Left renal cortex interstitium (tissue), 4 donors: ENCODE measurements at regions not wholly inside any gene's neighbourhood (a gene's known extent, or its start where the extent isn't known, plus 50 kb on each side); places are given as distances from the start of the nearest gene placed in this dataset.
A peak's percentile ranks its signal among the peaks of the same experiment; 100 is the strongest.

Source experiments
- DNase-seq, 4 donors: peaks; one replicate each; pipeline ENCODE4 v3.0.0-alpha.2; 2013; ENCODE audit warnings: low read depth in 4 of 4, low spot score in 2 of 4, missing footprints in 1 of 4

DNA sequence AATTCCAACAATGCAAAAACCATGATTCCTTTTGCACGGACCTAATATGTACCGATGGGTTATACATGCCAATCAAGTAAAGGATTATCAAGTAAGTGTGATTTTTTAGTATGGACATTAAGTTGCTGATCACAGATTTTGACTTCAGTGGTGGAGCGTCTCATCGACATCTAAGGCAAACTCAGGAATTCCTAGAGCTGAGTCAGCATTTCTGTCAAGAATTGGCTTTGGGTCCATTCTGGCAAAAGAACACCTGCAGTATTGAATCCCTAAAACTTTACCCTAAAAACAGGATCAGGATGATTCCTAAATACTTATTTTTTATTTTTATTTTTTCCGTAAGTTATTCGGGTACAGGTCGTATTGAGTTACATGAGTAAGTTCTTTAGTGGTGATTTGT is 83.6 kb downstream of the HPGD start:
- no peak for DNase-seq

DNA sequence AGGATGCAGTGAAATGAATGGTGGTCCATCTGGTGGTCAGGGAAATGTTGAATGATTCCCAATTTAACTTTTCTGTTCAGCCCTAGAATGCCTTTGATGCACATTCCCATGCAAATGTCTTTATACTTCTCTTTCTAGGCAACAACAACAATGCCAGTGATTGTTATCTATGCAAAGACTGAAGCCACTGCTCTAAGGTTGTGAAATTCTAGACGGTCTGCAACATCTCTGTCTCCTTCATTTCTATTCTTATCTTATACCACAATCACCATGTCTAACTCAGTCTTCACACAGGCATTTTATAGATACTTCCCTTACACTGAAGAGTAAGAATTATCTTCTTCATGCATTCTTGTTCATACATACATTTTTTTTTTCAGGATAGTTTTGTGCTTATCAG is 84.5 kb downstream of the HPGD start:
- DNase-seq: no peak

DNA sequence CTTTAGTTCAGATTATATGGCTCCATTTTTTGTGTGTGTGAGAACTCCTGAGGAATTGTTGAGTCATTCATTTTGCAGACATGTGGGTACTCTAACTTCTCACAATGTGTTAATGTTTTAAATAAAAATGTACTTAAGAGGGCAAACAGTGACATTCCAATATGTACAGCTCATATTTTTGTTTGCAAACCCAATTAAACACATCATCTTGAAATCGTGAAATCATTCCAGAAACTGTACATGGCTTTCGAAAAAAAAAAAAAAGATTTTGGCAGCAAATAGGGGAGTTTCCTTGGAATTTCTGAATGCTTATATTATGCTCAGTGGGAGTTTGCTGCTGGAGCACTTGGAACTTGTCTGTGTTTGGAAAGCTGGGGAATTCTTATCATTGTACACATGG is 85.0 kb downstream of the HPGD start:
- no peak for DNase-seq

GRCh38 chr4:174436377-174436776 is 85.9 kb downstream of the HPGD start:
- DNase-seq: no peak

DNA sequence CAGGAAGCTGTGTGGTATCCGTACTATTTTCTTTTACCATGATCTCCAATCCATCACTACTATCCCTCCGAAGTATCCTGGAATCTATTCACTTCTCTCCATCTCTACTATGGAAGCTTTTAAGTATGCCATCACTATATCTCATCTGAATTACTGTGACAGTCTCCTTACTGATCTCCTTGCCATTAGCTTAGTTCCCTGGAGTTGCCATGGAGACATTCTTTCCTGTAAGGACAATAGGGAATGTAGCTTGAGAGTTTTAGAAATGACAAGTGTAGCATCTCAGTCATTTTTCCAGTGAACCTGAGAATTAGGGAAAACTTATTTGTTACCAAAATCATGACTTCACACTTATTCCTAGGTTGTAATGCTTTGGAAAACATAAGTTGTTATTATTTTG is 86.3 kb downstream of the HPGD start:
- DNase-seq: no peak

DNA sequence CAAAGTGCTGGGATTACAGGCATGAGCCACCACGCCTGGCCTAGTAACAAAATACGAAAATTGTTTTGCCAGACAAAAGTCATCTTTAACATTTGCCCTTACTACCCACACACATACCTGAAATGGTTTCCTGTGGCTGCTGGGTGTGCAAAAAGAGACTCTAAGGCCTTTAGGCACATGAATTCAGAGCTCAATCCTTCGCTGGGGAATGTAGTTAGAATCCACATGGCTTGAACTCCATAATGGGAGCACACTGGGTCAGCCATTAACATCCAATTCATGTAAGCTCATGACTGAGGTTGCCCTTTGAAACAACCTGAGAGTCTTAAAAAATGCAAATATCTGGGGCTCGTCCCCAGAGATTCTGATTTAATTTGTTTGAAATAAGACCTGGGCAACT is 87.8 kb downstream of the HPGD start:
- DNase-seq: no peak

- DNase-seq: no peak
These were observed 91.7 kb downstream of the HPGD start for GRCh38 chr4:174430576-174430975.

DNA sequence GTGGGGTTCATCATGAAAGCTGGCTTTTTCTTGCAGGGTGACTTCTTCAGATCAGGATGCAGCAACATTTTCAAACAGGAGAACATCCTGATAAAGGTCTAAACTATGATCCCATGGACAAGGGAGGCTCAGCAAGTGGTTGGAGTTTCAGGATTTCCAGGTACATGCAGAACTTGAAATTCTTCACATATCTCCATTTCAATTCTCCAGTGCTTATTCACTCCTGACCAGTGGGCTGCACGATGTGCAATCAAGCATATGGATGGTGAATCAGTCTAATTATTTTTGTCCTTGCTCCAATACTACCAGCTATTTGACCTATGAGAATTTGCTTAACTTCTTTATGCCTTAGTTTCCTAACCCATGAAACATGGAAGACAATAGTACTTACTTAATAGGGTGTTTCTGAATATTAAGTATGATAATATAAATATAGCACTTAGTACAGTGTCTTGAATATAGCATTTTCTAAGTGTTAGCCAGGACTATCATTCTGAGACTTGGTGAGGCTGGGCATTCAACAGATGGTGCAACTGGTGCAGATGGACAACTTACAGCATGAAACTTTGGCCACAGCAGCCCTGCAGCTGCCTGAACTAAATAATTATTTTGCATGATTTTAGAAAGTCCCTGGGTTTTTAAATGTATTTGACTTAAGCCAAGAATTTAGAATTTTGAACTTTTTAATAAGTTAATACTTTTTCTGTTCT is 92.4 kb downstream of the HPGD start:
- DNase-seq: no peak

DNA sequence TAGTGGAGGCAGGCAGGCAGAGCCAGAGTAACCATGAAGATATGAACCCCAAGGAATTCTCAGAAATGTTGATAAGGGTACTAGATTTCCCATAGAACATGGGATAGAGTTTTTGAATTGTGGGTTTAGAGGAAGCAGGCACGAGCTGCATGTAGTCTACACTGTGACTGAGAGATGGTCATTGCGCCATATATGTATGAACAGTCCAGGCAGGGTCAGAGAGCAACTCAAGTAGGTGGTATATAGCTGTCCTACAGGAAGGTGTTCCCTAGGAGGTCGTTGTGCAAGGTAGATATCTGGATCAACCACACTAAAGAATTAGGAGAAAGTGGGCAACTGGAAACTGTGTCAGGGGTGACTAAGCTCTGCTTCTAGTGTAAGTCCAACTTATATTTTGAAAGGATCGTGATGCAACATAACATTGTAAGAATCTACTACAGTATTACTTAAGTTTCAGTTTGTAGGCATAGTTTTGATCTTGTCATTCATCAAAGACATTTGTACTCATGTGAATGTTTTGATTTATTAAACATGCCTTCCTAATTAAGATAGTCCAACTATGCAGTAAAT is 94.6 kb downstream of the HPGD start:
- no peak for DNase-seq

DNA sequence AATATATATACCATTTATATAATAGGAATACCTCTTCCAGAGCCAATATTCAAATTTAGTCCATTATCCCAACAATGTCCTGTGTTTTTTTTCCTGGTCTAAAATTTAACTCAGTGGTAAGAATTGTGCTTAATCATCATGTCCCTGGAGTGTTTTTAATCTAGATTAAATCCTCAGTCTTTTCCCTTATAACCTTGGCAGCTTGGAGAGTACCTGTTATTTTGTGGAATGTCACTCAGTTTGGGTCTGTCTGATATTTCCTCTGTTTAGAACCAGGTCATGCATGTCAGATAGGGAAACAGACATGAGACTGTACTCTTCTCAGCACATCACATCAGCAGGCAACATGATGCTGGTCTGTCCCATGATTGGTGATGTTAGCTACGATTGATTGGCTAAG is 96.6 kb downstream of the HPGD start:
- no peak for DNase-seq

- DNase-seq: peak in 1 of 4 donors; percentile 6
These were observed 98.9 kb downstream of the HPGD start for GRCh38 chr4:174423257-174423944.

GRCh38 chr4:174422893-174423256 is 99.4 kb downstream of the HPGD start:
- DNase-seq: no peak

DNA sequence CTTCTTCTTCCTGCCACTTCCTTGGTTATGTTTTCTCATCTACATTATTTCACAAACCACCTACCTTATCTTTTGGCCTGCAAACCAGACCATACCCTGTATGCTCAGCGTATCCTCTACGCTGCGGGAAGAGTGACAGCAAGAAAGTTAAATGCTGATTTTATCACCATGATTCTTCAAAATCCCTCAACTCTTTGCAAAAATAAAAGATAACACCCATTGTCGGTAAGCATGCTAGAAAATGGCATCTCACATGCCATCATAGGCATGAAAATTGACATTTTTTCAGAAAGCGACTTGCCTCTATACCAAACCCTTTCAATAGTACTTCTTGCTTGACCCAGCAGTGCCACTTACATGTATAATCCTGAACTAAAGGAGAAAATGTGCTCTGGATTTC is 102.0 kb downstream of the HPGD start:
- no peak for DNase-seq

DNA sequence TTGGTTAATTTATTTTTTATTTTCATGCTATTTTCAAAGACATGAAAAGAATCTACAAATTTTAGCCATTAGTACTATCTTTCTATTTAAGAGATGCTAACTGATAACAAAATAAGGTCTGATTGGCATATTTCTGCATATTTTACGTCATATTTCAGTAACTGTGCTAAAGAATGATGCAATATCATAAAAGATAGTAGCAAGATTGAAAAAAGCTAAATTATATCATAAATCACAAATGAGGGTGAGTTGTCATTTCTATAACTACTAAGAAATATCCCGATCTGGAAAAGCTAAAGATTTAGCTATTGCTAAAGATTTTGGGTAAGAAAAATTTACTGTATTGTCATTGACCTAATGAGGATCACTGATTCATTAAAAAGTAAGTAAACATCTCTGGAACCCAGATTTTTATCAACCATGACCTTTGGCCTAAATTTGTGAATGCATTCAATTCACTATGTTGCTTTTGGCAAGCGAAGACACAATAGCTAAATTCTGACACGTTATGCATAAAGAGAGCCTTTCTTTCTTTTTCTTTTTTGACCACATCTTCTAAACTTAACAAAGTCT is 103.6 kb downstream of the HPGD start:
- DNase-seq: no peak

DNA sequence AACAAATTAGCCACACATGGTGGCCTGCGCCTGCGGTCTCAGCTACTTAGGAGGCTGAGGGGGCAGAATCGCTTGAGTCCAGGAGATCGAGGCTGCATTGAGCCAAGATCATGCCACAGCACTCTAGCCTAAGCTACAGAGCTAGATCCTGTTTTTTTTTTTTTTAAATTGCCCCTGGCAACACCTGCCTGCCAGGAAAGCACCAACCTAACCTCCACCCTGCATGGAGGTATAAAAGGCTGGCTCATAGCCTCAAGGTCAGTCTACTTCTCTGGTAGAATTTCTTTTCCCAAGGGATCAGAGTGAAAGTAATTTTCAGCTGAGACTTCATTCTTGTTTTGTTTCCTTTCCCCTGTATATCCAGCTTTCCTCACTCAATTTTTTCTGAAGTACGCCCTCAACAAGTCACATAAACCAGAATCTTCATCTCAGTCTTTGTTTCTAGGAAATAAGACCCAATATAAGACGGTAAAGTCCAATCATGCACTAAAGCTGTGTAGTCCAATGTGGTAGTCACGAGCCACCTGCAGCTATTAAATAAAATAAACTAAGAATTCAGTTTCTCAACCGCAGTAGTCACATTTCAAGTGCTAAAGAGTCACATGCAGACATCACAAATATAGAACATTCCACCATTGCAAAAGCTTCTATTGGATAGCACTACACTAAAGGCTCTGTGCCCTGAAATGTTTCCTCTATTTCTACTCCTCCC is 113.3 kb downstream of the HPGD start:
- no peak for DNase-seq

DNA sequence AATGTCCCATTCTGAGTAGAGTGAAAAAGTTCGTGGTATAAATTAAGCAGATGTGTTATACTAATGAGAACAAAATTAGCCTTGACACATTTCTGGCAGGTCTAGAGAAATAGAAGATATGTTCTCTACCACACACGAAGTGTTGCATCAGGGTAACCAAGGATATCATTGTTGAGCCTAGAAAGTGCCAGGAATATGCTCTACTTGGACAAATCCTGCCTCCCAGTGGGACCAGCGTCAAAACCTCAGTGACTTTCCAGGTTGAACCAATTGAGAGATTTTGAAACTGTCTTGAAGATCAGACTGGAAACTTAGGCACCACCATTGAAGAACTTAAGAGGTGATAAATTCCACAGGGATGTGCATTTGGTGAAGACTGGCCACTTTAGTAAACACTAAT is 115.9 kb downstream of the HPGD start:
- no peak for DNase-seq

- DNase-seq: no peak
These were observed 116.4 kb downstream of the HPGD start for GRCh38 chr4:174405923-174406322.

- no peak for DNase-seq
These were observed 117.6 kb downstream of the HPGD start for GRCh38 chr4:174404677-174405076.

- DNase-seq: no peak
These were observed 119.1 kb downstream of the HPGD start for GRCh38 chr4:174403177-174403543.

DNA sequence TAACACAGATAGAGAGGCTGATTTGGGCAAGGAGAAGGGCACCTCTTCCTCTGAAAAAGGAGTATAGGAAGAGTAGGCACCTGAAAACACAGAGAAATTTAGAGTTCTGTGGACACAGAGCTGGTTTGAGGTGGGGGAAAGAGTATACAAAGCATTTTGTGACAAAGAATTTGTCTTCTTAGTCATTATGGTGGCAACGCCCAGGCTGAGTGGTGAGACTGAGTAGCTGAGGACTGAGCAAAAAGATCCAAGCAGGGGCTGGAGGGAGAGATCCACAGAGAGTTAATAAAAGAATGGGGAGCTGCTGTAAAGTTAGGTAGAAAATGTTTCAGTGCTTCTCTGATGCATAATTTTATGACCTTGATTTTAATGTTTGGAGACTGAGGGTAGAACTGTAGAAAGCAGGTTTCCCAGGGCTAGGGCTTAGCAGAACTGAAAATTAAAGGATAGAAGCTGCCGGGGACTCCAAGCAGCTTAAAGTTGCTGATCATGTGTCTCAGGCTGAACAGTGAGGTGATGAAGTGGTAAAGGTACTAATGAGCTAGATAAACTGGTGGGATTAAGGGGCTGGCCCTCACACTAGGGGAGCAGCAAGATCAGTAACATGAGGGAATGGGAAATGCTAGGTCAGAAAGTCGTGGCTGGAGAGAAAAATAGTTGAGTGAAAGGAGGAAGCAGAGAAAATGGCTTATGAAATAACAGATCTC is 118.9 kb downstream of the CEP44 start:
- DNase-seq: no peak
